ENCODE measurements at regions not wholly inside any gene's neighbourhood (a gene's known extent, or its start where the extent isn't known, plus 50 kb on each side); places are given as distances from the start of the nearest gene placed in this dataset.

DNA sequence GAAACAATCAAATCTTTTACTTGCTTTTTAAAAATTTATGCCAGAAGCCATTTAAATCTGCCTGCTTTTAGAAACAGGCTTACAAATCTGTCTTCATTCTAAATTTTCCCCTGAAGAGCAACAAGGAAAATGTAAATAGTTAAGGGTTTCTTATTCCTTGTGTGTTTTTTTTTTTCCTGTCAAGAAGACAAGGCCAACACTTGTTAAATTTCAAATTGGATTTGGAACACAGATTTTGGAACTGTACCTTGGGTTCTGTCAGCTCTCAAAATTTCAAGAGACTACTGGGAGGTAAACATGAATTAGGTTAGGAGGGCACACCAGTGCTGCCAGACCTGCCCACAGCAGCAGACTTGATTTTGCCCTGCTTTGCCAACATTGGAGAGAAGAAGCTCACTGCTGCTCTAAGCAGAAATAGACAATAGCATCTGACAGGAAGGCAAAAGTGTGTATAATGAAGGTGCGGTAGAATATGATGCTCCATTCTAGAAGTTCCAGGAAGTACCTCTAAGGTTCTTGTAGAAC lies 121.7 kb downstream of the NHLRC3 start:
- DNase-seq (ENCODE audit: low spot score): no peak

DNA sequence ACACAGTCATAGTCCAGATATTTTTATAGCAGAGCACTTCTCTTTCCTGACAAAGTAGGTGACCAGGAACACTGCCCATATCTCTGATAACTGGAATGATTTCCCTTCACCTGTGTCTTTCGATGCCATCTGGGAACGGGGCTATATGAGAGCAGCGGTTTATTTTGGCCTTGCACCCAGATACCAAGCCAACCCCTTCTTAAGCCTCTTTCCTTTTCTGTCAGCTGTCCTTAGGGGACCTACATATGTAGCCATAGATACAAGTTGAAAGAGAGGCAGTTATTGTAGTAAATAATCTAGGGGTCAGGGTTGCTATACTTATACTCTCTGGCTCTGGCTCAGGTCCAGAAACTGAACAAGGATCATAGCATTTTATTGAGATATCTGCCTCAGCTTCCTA lies 128.8 kb downstream of the NHLRC3 start:
- DNase-seq (ENCODE audit: low spot score): no peak

DNA sequence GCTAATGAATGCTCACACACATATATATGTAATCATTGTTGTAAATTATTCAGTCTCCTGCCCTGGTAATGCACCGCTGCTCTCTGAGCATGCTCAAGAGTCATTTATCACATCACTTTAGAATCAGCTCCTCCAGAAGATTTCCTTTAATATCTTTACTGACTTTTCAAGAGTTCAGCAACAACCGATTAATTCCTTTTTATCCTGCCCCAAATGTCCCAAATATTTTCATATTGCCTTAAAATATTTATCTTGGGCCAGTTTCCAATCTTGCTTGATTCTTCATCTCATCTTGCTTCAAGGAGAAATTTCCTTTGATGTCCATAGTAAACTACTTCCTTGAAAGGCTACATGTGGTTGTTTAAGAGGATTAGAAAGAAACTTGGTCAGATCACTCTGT lies 132.5 kb downstream of the NHLRC3 start:
- no peak for DNase-seq (ENCODE audit: low spot score)

DNA sequence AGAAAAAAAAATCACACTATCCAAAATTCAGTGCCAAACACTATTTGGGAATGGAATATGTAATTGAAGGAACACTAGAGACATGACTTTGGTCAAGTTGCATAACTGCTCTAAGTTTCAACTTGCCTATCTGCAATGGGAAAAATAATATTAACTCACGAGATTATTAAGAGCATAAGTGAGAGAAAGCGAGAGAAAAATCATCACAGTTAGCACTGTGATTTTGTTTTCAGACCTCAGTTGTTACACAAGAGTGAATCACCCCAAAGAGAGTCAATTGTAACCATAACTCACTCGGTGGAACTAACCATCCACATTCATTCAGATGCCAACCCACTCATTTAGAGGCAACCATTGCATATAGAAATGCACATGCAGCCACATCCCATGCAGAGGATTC lies 147.1 kb downstream of the NHLRC3 start:
- DNase-seq (ENCODE audit: low spot score): no peak

DNA sequence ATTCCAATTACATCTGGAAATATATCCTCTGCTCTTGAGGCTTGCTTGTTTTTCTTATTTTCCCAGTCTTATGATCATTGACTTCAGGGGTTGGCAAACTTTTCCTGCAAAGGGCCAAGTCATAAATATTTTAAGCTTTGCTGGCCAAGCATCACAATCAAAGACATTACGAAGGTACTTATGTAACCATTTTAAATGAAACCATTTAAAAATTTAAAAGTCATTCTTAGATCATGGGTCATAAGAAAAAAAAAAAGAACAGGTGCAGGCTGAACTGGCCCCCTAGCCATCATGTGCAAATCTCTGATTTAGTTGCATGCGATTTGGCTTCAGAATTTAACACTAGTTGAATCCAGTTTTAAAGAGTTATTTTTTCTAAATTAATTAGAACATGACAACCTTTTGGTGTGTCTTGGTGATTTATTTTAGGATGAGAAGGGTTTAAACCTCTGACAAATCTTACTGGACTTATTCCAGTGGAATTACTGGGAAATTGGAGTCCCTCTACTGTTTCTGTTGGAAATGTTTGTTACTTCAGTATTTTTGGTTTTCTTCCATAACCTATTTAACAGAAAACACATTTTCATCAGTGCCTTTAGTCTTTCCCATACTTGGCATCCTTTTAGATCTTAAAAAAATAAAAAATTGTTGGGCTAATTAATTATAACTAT lies 148.1 kb downstream of the NHLRC3 start:
- peak; percentile 3 for DNase-seq (ENCODE audit: low spot score)

DNA sequence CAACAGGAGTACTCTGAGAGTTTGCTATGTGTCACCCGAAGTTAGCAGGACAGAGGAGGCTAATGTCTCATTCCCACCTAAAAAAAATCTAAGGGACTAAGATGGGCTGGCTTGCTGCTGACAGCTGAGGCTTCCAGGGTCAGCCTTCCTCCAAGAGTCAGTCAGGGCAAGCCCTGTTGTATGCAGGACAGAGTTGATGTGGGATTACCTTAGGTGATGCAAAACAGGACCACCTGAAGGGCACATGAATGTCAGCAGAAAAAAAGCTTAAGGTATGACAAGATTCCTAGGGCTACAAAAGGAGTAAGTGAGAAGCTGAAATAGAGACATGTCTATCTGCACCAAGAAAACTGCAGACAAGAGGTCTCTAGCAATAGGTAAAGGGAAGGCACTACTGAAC lies 151.5 kb downstream of the NHLRC3 start:
- no peak for DNase-seq (ENCODE audit: low spot score)

DNA sequence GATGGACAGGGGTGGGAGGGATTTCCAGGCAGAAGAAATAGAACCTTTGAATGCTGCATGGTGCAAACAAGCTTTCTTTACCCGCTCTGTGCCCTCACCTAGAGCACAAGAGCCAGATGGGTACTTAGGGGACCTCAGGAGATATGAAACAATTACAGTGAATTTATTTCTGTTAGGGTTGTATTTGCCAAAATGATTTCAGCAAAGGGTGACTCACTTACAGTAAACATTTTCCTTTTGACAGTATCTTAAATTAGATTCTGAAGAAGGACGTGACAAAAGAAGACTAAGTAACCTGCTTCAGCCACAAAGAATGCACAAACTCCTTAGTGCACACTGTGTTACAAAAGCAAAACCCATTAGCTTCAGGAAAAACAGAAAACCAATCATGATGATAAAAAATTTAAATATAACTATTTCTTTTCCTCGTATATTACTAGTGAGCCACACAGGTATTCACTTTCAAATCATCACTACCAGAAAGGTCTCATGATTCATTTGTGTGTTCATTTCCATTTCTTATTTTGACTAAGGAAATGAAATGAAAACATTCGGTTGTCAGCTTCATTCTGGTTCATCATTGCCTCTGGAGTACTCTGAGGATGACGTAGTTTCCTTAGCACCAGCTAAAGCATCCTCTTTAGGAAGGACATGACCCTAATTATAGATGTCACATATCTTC lies 158.8 kb downstream of the NHLRC3 start:
- DNase-seq (ENCODE audit: low spot score): no peak

DNA sequence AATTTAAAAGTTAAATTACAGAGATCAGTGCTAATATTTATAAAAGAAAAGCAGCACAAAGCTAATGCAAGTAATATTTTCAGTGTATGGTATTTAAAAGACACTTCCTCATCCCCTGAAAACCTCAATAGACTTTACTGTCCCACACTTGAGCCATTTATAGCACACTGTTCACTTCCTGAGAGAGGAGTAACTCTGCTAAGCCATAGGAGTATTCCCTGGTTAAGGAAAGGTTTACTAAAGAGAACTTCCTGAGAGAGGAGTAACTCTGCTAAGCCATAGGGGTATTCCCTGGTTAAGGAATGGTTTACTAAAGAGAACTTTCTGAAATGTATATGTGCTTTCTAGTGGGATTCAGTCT lies 159.4 kb downstream of the NHLRC3 start:
- DNase-seq (ENCODE audit: low spot score): no peak

DNA sequence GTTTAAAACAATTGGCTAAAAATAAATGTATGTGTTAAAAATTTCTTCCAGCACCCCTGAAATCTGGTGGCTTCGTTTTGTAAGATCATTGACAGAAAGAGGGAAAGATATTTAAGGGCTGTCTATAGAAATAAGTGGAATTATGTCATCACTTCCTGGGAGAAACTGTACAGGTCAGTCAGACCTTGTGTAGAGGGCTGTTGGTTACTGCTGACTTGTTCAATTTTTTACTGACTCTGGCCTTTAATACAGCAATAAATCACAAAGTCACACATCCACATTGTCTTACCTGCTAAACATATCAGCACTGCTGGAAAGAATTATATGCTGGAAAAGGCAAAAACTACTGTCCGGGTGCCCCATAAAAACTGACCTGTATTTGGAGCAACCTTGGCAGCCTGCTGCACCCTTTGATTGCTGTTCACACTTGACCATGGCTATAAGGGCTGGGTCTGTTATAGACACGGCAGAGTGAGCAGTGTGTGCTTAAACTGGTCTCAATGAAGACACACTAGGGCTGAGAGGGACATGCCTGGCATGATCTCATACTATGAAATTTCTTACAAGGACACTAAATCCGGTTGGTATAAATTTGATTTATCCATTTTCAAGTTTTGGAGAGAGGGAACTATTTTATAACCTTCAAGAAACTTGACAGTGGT lies 162.1 kb downstream of the NHLRC3 start:
- DNase-seq (ENCODE audit: low spot score): no peak

DNA sequence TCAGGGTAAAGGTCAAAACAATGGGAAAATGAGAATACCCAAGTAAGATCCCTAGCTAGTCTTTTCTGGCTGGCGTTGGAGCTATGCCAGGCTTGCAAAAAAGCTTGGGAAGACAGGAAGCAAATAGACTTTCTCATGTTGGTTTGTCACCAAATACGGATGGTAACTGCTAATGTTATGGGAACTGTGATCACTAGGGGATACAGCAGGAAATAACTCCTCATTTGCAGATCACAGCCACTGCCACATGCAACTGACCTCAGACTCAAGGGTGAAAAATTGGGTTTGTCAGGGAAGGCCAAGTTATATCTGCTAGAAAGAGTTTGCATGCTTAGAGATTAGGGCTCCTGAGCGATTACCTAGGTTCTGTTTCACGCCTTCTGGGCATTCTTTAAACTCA lies 162.9 kb downstream of the NHLRC3 start:
- DNase-seq (ENCODE audit: low spot score): no peak

DNA sequence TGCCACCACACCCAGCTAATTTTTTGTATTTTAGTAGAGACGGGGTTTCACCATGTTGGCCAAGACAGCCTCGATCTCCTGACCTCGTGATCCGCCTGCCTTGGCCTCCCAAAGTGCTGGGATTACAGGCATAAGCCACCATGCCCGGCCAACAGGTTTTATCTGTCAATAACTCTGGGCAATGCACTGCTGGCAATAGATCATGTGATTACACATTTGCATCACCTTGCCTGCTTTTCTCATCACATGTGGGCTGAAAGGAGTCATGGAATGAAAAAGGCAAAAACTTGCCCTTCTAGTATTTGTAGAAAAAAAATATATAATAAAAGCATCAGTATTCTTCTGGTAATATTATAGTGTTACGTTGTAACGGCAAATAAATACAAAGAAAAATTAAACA lies 164.5 kb downstream of the NHLRC3 start:
- DNase-seq (ENCODE audit: low spot score): no peak

DNA sequence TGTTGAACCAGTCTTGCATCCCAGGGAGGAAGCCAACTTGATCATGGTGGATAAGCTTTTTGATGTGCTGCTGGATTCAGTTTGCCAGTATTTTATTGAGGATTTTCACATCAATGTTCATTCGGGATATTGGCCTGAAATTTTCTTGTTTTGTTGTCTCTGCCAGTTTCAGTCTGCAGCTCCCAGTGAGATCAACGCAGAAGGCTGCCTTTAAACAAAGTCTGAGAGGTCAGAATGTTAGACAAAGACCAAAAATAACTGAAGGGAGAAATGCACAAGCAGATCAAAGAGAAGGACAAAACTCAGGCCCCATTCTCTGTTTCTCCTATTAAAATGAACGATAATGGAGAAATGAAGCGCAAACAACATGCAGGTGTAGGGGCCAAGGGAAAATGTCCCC lies 170.4 kb downstream of the NHLRC3 start:
- DNase-seq (ENCODE audit: low spot score): no peak

DNA sequence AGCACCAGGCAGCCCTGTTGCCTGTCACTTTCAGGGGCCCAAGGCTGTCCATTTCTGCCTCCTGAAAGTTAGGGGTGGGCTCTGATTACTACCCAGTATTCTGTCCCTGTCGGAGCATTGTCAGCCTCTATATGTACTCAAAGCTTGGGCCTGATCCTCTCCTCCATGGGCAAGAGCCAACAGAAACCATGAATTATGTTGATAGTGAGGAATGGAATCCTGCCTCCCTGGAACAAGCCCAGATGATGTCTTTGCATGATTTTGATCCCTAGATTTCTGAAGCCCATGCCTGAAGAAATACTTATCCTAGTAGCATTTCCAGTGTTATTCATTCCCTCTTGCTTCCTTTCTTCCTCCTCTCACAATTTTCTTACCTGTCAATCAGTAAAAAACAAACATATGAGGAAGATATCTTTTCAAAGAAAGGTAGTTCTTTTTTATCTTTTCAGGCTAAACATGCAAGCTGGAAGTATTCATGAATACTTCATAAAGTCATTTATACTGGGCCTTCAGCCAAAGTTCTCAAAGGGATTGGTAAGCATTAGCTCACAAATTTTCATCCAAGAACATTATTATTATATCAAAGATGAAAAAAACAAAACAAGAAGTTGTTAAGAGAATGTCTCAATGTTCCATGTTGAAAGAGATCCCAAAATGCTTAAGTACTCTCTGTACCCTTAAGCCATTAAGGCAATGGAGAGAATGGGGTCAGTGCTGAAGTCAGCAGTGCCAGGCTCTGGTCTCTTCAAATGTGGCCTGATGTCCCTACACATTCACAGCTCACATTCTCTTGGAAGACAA lies 171.7 kb downstream of the NHLRC3 start:
- no peak for DNase-seq (ENCODE audit: low spot score)

DNA sequence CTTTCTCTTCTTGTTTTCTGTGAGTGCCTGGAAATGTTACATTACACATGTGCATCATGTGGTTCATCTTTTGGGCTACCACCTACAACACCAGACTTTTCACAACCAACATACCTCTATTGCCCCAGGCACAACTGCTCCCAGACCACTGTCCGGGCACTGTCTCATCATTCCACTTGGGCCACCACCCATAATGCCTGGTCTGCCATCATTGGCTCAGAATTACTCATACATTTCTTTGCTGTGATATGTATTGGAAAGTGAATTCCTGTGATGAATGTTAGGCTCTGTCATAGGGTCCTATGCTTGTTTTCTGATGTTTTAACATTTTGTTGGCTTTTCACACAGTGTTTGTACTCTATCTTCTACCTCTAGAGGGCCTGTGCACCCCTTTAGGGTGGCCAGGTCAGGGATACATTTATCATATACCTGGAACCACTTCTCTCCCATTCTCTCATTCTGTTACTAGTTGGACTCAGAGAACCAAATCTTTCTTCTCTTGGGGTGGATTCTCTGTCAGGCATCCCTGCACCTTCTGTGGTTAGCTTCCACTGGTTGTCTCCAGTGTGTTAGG lies 172.8 kb downstream of the NHLRC3 start:
- no peak for DNase-seq (ENCODE audit: low spot score)

DNA sequence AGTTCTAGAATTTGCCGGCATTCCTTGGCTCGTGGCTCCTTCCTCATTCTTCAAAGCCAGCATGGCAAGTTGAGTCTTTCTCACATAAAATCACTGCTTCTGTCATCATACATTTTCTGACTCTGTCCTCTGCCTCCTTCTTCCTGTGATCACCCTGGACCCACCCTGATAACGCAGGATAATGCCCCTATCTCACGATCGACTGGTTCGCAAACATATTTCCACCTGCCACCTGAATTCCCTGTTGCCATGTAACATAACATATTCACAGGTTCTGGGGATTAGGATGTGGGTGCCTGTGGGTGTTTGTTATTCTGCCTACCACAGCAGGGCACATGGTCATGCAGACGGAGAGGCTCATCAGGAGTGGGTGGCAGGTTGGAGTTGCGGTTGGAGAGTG lies 177.7 kb downstream of the NHLRC3 start:
- no peak for DNase-seq (ENCODE audit: low spot score)

DNA sequence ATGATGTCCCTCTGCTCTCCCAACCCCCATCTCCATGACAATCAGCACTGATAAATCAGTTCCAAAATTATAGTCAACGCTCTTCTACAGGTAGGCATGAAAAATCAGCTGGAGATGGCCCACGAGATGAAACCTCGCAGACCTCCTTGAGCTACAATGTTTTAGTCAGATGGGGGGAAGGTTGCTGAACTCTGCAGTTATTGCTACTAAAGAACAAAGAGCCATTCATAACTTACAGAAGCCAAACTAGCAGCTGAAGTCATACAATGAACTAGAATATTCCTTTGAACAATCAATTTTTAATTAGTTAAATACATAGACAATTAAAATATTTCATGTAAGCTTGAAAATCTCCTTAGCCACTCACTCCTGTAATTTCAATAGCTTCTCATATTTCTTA lies 179.2 kb downstream of the NHLRC3 start:
- peak; percentile 79 for DNase-seq (ENCODE audit: low spot score)

DNA sequence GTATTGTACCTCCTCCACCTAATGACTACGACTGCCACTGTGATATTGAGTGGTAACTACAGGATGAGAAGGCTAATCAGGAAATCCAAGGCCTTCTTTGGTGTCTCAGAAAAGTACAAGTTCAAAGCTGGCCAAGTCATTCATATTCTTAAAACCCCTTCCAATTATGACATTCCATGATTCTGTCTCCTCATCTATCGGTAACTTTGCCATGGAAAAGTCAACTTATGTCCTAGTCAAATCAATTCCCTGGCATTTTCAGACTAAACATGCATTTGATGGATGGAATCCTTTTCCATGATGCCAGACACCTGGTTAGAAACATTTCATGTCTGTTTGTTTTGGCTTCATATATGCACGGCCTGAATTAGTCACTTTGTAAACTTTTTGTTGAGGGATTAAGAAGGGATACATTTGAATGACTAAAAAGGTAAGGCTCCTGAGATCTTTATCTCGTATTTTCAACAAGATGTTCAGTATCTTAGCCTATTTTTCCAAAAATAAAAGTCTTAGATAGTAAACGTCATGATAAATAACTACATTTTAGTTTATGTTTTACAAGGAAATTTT lies 186.5 kb downstream of the NHLRC3 start:
- no peak for DNase-seq (ENCODE audit: low spot score)

DNA sequence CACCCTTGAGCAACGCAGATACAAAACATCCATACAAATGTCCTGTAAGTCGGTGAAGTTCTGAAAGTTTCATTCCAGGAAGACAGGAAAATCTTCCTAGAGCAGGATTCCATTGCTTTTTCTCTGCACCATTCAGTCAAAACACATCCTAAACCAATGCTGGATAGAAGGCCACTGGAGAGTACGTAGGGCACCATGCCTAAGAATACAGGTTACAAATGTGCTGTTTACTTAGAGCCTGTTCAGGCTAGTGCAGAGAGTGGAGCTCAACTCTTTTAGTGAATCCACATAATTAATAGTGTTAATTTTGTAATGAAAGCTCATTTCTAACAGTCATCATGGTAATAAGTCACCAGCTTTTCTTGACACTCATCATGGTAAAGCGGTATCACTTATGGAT lies 187.6 kb downstream of the NHLRC3 start:
- no peak for DNase-seq (ENCODE audit: low spot score)

DNA sequence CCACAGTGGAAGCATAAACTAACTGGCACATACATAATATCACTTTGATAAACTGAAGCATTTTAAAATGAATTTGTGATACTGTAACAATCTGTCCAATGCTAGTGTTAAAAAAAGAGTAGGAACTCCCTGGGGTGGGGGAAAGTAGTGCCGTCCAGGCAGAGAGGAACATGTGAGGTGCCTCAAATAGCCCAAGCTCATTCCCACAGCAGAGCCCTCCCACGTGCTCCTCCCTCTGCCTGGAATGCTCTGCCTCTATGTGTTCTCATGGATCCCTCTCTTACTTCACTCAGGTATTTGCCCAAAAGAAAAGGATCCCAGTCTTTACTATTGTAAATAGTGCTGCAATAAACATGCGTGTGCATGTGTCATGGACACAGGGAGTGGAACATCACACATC lies 188.1 kb downstream of the NHLRC3 start:
- DNase-seq (ENCODE audit: low spot score): no peak

DNA sequence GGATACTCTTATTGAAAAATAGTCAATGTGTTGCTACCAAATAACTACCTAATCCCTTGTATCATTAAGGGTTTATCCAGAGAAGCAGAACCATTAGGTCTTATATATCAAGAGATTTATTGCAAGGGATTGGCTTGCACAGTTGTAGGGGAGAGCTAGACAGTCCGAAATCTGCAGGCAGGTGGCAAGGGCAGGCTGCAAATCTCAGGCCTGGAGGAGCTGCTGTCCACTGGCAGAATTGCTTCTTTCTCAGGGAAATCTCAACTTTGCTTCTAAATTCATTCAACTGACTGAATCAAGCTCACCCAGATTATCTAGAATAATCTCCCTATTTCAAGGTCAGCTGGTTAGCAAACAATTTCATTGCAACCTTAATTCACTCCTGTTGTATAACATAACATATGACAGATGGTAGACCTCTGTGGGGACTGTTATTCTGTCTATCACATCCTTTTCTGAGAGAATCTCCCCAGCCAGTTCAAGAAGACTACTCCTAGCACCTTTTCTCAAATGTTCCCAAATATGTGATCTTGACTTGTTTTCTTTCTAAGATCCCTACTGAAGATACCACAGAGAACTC lies 194.2 kb downstream of the NHLRC3 start:
- DNase-seq (ENCODE audit: low spot score): no peak

DNA sequence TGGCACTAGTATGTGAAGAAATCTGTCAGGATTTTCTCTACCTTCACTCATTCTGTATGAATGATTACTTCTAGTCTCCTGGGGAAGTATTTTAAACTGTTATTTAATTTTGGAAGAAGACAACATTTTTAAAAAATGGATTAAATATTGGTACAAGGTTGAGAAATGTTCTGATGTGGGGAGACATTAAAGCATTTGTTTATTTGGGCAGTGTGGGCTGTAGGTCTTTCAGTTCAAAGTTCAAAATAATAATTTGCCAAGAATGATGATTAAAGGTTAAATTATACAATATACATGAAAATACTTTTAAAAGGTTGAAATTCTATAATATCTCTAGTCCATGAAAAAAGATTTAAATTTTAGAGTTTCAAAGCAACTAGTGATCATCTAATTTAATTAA lies 194.7 kb downstream of the NHLRC3 start:
- DNase-seq (ENCODE audit: low spot score): no peak

DNA sequence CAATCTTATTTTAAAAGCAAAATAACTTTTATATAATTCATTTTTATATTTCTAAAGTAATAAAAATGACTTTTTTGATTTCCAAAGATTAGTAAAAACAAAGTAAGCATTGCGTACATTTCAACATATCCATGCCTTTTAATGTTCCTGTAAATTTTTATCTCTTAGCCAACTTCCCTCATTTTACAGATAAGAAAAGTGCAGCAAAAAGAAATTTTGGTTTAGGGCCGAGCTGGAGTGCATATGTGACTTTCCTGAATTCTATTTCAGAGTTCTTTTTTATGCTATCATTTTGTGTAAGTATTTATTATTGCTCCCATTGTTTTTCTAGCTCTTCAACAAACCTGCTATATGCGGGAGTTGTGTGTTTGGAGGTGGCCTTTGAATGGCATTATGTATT lies 195.3 kb downstream of the NHLRC3 start:
- DNase-seq (ENCODE audit: low spot score): no peak

Data from pons (tissue), 1 donor.